ENCODE measurements at regions not wholly inside any gene's neighbourhood (a gene's known extent, or its start where the extent isn't known, plus 50 kb on each side); places are given as distances from the start of the nearest gene placed in this dataset.

- DNase-seq (ENCODE audit: low read depth), result no peak
Measured at GRCh38 chr22:47659467-47660223, 897.2 kb downstream of the TBC1D22A start.

- no peak for DNase-seq (ENCODE audit: low read depth)
Measured at GRCh38 chr22:47658182-47658581, 895.7 kb downstream of the TBC1D22A start.

- DNase-seq (ENCODE audit: low read depth), result no peak
Measured at GRCh38 chr22:47657224-47657623, 894.8 kb downstream of the TBC1D22A start.

- DNase-seq (ENCODE audit: low read depth), result no peak
Measured at GRCh38 chr22:47656806-47657205, 894.4 kb downstream of the TBC1D22A start.

GRCh38 chr22:47655930-47656329 lies 893.5 kb downstream of the TBC1D22A start:
- DNase-seq (ENCODE audit: low read depth), result no peak

- no peak for DNase-seq (ENCODE audit: low read depth)
Measured at GRCh38 chr22:47654922-47655491, 892.6 kb downstream of the TBC1D22A start.

GRCh38 chr22:47653921-47654320 lies 891.5 kb downstream of the TBC1D22A start:
- DNase-seq (ENCODE audit: low read depth), result no peak

GRCh38 chr22:47651216-47651987 lies 889.0 kb downstream of the TBC1D22A start:
- no peak for DNase-seq (ENCODE audit: low read depth)

- DNase-seq (ENCODE audit: low read depth), result no peak
Measured at GRCh38 chr22:47647720-47648119, 885.3 kb downstream of the TBC1D22A start.

GRCh38 chr22:47647181-47647580 lies 884.7 kb downstream of the TBC1D22A start:
- no peak for DNase-seq (ENCODE audit: low read depth)

- DNase-seq (ENCODE audit: low read depth), result no peak
Measured at GRCh38 chr22:47645923-47646322, 883.5 kb downstream of the TBC1D22A start.

GRCh38 chr22:47645450-47645914 lies 883.0 kb downstream of the TBC1D22A start:
- DNase-seq (ENCODE audit: low read depth), result no peak

- DNase-seq (ENCODE audit: low read depth), result no peak
Measured at GRCh38 chr22:47634347-47634746, 871.9 kb downstream of the TBC1D22A start.

GRCh38 chr22:47633111-47633510 lies 870.7 kb downstream of the TBC1D22A start:
- DNase-seq (ENCODE audit: low read depth), result no peak

GRCh38 chr22:47632701-47633100 lies 870.3 kb downstream of the TBC1D22A start:
- DNase-seq (ENCODE audit: low read depth), result no peak

- no peak for DNase-seq (ENCODE audit: low read depth)
Measured at GRCh38 chr22:47631571-47632102, 869.2 kb downstream of the TBC1D22A start.

GRCh38 chr22:47630741-47631534 lies 868.5 kb downstream of the TBC1D22A start:
- no peak for DNase-seq (ENCODE audit: low read depth)

- no peak for DNase-seq (ENCODE audit: low read depth)
Measured at GRCh38 chr22:47629791-47630655, 867.6 kb downstream of the TBC1D22A start.

- DNase-seq (ENCODE audit: low read depth), result no peak
Measured at GRCh38 chr22:47629273-47629711, 866.8 kb downstream of the TBC1D22A start.

GRCh38 chr22:47628477-47629272 lies 866.2 kb downstream of the TBC1D22A start:
- DNase-seq (ENCODE audit: low read depth), result no peak

Measured in non-pigmented ciliary epithelial cell (primary cell).